ENCODE measurements at regions not wholly inside any gene's neighbourhood (a gene's known extent, or its start where the extent isn't known, plus 50 kb on each side); places are given as distances from the start of the nearest gene placed in this dataset.
"Not testable (repeated sequence)": the region's sequence is repeated elsewhere in the genome, so short reads cannot be mapped to it uniquely, and the experiment has no call there.

- Histone ChIP-seq H3K9me3 (no peaks in the 10 kb centered on the region), H3K4me1 (no peaks in the 10 kb centered on the region; the same call in 1 of the 2 replicates), H3K36me3 (replicated peaks) (no peaks in the 10 kb centered on the region), H3K4me3 (no peak overlapping the region), H3K27me3 (ENCODE audit: low read depth) (no peaks in the 10 kb centered on the region)
- DNase-seq (ENCODE audit: low spot score in 2 of 2), result no peak
- in situ Hi-C loops (cut with MboI; ENCODE audit: low sequenced_read_pairs), result no loop called here
Observed at GRCh38 chr10:32144817-32145688, 88.8 kb upstream of the KIF5B start.

- in situ Hi-C loops (cut with MboI; ENCODE audit: low sequenced_read_pairs), result no loop called here
- Histone ChIP-seq H3K9me3 (no peaks in the 10 kb centered on the region), H3K27me3 (ENCODE audit: low read depth) (no peaks in the 10 kb centered on the region), H3K4me3 (no peak overlapping the region), H3K36me3 (replicated peaks) (no peaks in the 10 kb centered on the region), H3K4me1 (no peaks in the 10 kb centered on the region; the same call in 1 of the 2 replicates)
- no peak for DNase-seq (ENCODE audit: low spot score in 2 of 2)
Observed at GRCh38 chr10:32143302-32143847, 87.2 kb upstream of the KIF5B start.

GRCh38 chr10:32142646-32143045 lies 86.4 kb upstream of the KIF5B start:
- no peaks in the 10 kb centered on the region for H3K36me3 ChIP-seq (replicated peaks)
- in situ Hi-C loops (cut with MboI; ENCODE audit: low sequenced_read_pairs), result no loop called here
- no peak overlapping the region for H3K4me3 ChIP-seq
- DNase-seq (ENCODE audit: low spot score in 2 of 2), result no peak
- no peaks in the 10 kb centered on the region; the same call in 1 of the 2 replicates for H3K4me1 ChIP-seq
- no peaks in the 10 kb centered on the region for H3K9me3 ChIP-seq
- H3K27me3 ChIP-seq (ENCODE audit: low read depth), result no peaks in the 10 kb centered on the region

- DNase-seq (ENCODE audit: low spot score in 2 of 2), result no peak
- in situ Hi-C loops (cut with MboI; ENCODE audit: low sequenced_read_pairs), result no loop called here
- H3K27me3 ChIP-seq (ENCODE audit: low read depth), result no peaks in the 10 kb centered on the region
- H3K4me1 ChIP-seq, result no peaks in the 10 kb centered on the region; the same call in 1 of the 2 replicates
- H3K9me3 ChIP-seq, result no peaks in the 10 kb centered on the region
- H3K36me3 ChIP-seq (replicated peaks), result no peaks in the 10 kb centered on the region
- no peak overlapping the region for H3K4me3 ChIP-seq
Observed at GRCh38 chr10:32141018-32141807, 85.0 kb upstream of the KIF5B start.

- in situ Hi-C loops (cut with MboI; ENCODE audit: low sequenced_read_pairs), result no loop called here
- DNase-seq (ENCODE audit: low spot score in 2 of 2), result no peak
- Histone ChIP-seq H3K27me3 (ENCODE audit: low read depth) (no peaks in the 10 kb centered on the region), H3K4me3 (no peak overlapping the region), H3K9me3 (no peaks in the 10 kb centered on the region), H3K36me3 (replicated peaks) (no peaks in the 10 kb centered on the region), H3K4me1 (no peaks in the 10 kb centered on the region; the same call in 1 of the 2 replicates)
Observed at GRCh38 chr10:32140403-32140802, 84.2 kb upstream of the KIF5B start.

- peak; percentile 6 to 61 for DNase-seq (ENCODE audit: low spot score in 2 of 2)
- no peak overlapping the region for H3K4me3 ChIP-seq
- in situ Hi-C loops (cut with MboI; ENCODE audit: low sequenced_read_pairs), result no loop called here
Observed at GRCh38 chr10:32139223-32140073, 83.2 kb upstream of the KIF5B start.

GRCh38 chr10:32136927-32137326 lies 80.7 kb upstream of the KIF5B start:
- H3K27me3 ChIP-seq (ENCODE audit: low read depth); DNase-seq (ENCODE audit: low spot score in 2 of 2); H3K36me3 ChIP-seq (replicated peaks); H3K4me3 ChIP-seq; H3K9me3 ChIP-seq; H3K4me1 ChIP-seq; in situ Hi-C loops (cut with MboI; ENCODE audit: low sequenced_read_pairs): not testable (repeated sequence)

More at GRCh38 chr10:32139223-32140073, 83.2 kb upstream of the KIF5B start:
- no peaks in the 10 kb centered on the region for H3K27me3 ChIP-seq (ENCODE audit: low read depth)
- no peaks in the 10 kb centered on the region; the same call in 1 of the 2 replicates for H3K4me1 ChIP-seq
- no peaks in the 10 kb centered on the region for H3K36me3 ChIP-seq (replicated peaks)
- no peaks in the 10 kb centered on the region for H3K9me3 ChIP-seq

- H3K4me3 ChIP-seq; H3K4me1 ChIP-seq; H3K36me3 ChIP-seq (replicated peaks); H3K9me3 ChIP-seq; in situ Hi-C loops (cut with MboI; ENCODE audit: low sequenced_read_pairs); DNase-seq (ENCODE audit: low spot score in 2 of 2); H3K27me3 ChIP-seq (ENCODE audit: low read depth): not testable (repeated sequence)
Observed at GRCh38 chr10:32135796-32136195, 79.6 kb upstream of the KIF5B start.

GRCh38 chr10:32132357-32132946 lies 76.2 kb upstream of the KIF5B start:
- H3K27me3 ChIP-seq (ENCODE audit: low read depth), result no peaks in the 10 kb centered on the region
- no peaks in the 10 kb centered on the region for H3K36me3 ChIP-seq (replicated peaks)
- peak in 1 of 2 experiments; percentile 37 for DNase-seq (ENCODE audit: low spot score in 2 of 2)
- in situ Hi-C loops (cut with MboI; ENCODE audit: low sequenced_read_pairs), result no loop called here
- no peak overlapping the region for H3K4me3 ChIP-seq
- peaks cover 3% of the 10 kb centered on the region; the same call in 1 of the 2 replicates for H3K4me1 ChIP-seq
- H3K9me3 ChIP-seq, result no peaks in the 10 kb centered on the region

- in situ Hi-C loops (cut with MboI; ENCODE audit: low sequenced_read_pairs), result no loop called here
- H3K4me3 ChIP-seq, result no peak overlapping the region
- no peak for DNase-seq (ENCODE audit: low spot score in 2 of 2)
- H3K4me1 ChIP-seq, result peaks cover 3% of the 10 kb centered on the region; the same call in 1 of the 2 replicates
- no peaks in the 10 kb centered on the region for H3K9me3 ChIP-seq
- no peaks in the 10 kb centered on the region for H3K27me3 ChIP-seq (ENCODE audit: low read depth)
- H3K36me3 ChIP-seq (replicated peaks), result no peaks in the 10 kb centered on the region
Observed at GRCh38 chr10:32131388-32131787, 75.2 kb upstream of the KIF5B start.

- no peak for DNase-seq (ENCODE audit: low spot score in 2 of 2)
- Histone ChIP-seq H3K9me3 (no peaks in the 10 kb centered on the region), H3K36me3 (replicated peaks) (no peaks in the 10 kb centered on the region), H3K4me3 (no peak overlapping the region), H3K27me3 (ENCODE audit: low read depth) (no peaks in the 10 kb centered on the region), H3K4me1 (peaks cover 3% of the 10 kb centered on the region; the same call in 1 of the 2 replicates)
- in situ Hi-C loops (cut with MboI; ENCODE audit: low sequenced_read_pairs), result no loop called here
Observed at GRCh38 chr10:32130788-32131187, 74.6 kb upstream of the KIF5B start.

- H3K9me3 ChIP-seq, result no peaks in the 10 kb centered on the region; the same call in 1 of the 2 replicates
- peaks cover 10% of the 10 kb centered on the region for H3K4me1 ChIP-seq
- H3K4me3 ChIP-seq, result no peak overlapping the region
- no peaks in the 10 kb centered on the region for H3K36me3 ChIP-seq (replicated peaks)
- in situ Hi-C loops (cut with MboI; ENCODE audit: low sequenced_read_pairs), result no loop called here
- DNase-seq (ENCODE audit: low spot score in 2 of 2), result peak; percentile 28 to 61
- no peaks in the 10 kb centered on the region for H3K27me3 ChIP-seq (ENCODE audit: low read depth)
Observed at GRCh38 chr10:32125023-32125422, 68.8 kb upstream of the KIF5B start.

GRCh38 chr10:32123021-32123420 lies 66.8 kb upstream of the KIF5B start:
- Histone ChIP-seq H3K4me3 (no peak overlapping the region), H3K9me3 (no peaks in the 10 kb centered on the region; the same call in 1 of the 2 replicates), H3K4me1 (peaks cover 7% of the 10 kb centered on the region), H3K36me3 (replicated peaks) (no peaks in the 10 kb centered on the region), H3K27me3 (ENCODE audit: low read depth) (no peaks in the 10 kb centered on the region)
- in situ Hi-C loops (cut with MboI; ENCODE audit: low sequenced_read_pairs), result no loop called here
- no peak for DNase-seq (ENCODE audit: low spot score in 2 of 2)
